ENCODE measurements at regions not wholly inside any gene's neighbourhood (a gene's known extent, or its start where the extent isn't known, plus 50 kb on each side); places are given as distances from the start of the nearest gene placed in this dataset.

DNA sequence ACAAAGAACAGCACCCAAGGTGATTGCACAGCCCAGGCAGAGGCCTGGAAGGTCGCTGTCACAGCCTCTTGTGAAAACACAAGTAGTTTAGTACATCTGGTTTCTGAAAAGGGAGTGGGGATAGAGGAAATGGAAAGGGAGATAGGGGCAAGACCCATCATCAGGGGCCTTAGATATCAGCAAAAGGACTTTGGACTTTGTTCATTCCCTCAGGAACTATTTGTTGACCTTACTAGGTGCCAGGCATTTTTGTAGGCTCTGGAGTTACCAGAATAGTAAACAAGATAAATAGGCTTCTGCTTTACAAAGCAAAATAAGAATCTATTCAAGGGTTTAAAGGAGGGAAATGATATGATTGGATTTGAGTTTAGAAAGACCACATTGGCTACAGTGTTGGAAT is 199.4 kb upstream of the CDKN3 start:
- ChIA-PET CTCF (no interaction called here), POLR2A (no interaction called here)

DNA sequence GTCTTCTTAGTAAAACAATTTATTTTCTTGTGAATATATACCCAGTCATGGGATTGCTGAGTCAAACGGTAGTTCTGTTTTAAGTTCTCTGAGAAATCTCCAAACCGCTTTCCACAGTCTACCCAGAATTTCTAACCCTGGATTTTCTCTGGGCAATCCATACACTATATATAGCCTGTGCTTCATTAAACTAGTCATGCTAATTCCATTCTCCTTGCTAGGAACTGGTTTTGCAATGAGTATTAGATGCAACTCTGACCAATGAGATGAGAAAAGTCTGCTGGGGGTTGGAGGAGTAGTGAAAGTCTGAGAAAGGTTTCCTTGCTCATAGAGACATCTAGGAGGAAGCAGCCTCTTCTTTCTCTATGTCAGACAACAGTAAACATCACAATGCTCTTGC is 196.1 kb upstream of the CDKN3 start:
- CTCF ChIA-PET, result no interaction called here

DNA sequence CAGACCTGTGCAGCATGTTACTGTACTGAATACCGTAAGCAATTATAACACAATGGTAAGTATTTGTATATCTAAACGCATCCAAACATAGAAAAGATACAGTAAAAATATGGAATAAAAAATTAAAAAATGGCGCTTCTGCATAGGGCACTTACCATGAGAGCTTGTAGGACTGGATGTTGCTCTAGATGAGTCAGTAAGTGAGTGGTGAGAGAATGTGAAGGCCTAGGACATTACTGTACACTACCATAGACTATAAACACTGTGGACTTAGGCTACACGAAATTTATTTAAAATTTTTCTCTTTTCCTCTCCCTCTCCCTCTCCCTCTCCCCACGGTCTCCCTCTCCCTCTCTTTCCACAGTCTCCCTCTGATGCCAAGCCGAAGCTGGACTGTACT is 194.5 kb upstream of the CDKN3 start:
- POLR2A ChIA-PET, result no interaction called here
- CTCF ChIA-PET, result no interaction called here

More for the DNA sequence above, 196.1 kb upstream of the CDKN3 start:
- POLR2A ChIA-PET, result no interaction called here

DNA sequence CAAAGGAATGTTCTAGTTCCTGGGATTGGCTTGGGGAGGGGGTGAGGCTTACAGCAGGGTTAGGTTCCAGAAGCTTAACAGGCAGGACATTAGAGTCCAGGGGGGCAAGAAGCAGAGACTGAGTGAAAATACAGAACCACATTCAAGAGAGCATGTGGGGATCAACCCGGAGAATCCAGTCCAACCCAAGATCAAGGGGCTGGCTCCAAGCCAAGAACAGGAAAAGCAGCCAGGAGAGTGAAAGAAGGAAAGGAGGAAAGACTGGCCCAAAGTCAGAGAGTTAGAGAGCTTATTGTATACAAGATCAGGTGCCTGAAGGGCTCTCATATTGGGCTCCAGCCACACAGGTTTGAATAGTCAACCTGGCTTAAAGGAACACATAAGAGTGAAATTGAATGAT is 190.3 kb upstream of the CDKN3 start:
- POLR2A ChIA-PET, result no interaction called here
- CTCF ChIA-PET, result no interaction called here

DNA sequence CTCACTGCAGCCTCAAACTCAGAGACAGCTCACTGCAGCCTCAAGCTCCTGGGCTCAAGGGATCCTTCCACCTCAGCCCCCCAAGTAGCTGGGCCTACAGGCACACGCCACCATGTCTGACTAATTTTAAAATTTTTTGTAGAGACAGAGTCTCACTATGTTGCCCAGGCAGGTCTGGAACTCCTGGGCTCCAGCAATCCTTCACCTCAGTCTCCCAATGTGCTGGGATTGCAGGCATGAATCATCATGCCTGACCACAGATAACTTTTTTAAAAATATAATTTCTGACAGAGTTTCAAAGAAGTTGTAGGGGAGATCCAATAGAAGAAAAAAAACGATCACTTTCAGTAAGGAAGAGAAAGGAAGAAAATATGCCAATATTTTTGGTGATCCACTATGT is 189.7 kb upstream of the CDKN3 start:
- CTCF ChIA-PET, result no interaction called here
- POLR2A ChIA-PET, result no interaction called here

DNA sequence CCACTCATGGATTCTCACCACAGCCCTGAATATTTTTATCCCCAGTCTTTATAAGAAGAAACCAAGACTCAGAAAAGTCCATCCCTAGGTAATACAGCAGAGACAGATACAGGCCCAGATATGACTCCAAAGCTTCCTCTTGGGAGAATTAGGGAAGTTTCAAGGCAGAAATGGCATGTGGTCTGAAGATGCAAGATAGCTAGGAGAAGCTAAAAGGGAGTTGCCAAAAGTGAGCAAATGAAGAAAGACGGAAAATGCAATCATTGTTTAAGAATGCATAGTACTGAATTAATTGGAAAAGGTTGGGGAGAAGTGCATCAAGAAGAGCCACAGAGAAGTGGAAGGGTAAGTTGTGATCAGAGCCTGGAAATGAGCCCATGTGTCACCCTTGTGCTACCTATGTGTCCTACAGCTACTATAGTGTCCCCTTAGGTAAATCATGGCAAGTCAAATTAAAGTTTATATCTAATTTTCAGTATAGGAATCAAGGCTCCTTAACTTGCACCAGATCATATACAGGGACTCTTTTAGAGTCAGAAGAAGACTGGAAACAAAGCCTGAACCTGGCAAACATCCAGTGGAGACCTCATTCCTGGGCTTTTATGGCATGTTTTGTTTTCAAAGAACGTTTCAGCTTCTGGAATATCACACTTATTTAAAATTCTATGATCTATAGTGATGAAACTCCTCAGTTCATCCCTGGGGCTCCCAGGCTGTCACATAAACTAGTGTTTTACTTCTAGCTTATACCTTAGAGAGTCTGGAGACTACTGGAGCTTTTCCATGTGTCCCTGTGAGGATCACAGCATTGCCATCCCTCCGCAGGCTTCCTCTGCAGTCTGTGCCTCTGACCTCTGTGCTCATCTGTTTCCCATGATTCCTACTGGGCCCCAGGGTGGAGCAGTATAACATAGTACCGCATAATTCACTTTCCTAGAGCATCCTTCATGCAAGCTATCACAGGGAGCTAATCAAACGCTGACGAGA is 189.0 kb upstream of the CDKN3 start:
- ChIA-PET CTCF (interaction anchor here (0.6 kb wide), 1 partner anchor 12 kb away, joined by 3 read pairs; no protein-coding TSS in a partner anchor), POLR2A (no interaction called here)

DNA sequence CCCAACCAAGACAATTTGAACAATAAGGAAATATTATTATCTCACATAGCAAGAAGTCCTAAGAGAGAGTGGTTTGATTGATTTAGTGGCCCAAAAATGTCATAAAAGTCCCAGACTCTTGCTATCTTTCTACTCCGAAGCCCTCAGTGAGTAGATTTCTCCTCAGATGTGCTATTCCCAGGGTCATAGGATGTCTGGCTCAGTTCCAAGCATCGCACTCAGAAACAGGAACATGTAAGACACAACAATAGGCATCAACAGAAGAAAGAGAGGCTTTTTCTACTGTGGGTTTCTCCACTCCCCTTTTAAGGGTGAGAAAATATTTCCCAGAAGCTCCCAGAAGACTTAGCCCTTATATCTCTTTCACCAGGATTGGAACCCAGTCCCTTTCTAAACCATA is 188.1 kb upstream of the CDKN3 start:
- POLR2A ChIA-PET, result no interaction called here
- CTCF ChIA-PET, result no interaction called here

DNA sequence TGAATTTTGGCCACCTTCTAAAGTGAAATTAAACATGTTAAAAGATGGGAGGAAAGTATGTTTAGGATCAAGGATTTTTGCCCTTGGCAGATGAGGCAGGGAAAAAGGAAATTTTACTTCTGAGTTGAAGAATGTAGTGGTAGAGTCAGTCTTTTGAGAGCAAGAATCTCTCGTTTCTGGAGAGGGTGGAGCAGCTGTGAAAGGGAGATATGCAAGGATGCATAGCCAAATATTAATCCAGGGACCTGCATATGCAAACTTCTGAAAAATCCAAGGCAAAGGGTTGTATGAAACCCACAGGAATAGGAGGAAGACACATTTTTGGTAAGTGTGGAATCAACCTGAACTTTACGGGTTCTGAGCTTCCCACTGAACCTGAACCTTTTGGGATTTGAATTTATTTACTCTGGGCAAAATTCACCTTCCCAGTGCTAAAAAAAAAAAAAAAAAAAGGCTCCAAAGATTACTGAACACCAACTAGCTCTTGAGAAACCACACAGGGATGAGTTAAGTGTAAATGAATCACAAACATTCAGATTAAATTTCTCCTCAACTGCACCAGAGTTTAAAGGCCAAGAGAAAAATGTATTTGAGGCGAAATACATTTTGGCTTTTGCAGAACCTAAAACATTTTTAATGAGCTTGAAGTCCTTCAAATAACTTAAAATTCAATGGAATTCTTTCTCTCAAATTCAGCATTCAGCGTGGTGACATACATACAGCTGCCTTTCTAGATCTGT is 187.1 kb upstream of the CDKN3 start:
- ChIA-PET CTCF (no interaction called here), POLR2A (no interaction called here)

DNA sequence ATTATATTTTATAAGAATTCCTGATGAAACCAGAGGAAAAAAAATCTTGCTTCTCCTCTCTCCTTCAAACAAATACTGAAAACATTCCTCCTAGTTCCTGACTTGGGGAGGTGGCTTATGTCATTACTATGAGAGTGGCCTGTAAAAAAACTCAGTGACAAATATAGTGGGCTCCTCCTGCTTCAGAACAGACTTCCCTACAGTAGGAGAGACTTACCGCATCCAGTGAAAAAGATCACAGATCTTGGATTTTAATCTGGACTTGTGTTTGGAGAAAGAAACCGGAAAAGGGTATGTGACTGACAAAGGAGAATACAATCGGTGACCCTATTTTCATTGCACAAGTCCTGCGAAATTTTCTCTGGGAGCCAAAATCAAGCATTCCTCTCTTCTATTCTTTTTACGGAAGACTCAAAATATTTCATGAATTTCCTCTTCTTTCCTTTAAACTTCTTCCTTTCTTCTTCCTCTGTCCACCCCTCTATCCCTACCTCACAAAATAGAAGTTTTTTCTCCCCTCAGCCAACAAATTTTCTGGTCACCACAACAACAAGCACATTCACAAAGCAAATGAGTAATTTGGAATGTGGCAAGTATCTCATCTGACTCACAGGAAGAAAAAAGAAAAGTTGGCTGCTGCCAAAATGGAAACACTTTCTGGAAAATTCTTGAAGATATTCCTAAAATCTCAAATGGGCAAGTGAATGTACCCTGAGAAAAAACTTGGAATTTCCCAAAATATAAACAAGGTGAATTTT is 185.1 kb upstream of the CDKN3 start:
- ChIA-PET POLR2A (no interaction called here), CTCF (no interaction called here)

DNA sequence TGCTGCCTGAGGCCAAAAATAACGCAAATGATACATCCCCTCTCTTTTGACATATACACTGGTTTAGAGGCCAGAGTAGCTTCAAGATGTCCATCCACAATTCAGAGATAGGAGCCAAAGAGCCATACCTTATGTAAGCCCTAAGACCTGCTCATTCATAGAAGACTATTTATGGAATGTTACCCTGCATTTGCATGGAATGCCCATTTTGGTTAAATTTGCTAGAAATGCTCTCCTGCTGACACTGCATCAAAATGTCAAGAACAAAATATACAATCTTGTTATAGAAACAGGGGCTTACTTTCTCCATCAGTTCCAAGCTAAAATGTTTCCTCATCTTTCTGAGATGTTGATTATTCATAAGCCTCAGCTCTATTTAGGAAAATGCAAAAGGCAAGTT is 183.3 kb upstream of the CDKN3 start:
- CTCF ChIA-PET, result no interaction called here

DNA sequence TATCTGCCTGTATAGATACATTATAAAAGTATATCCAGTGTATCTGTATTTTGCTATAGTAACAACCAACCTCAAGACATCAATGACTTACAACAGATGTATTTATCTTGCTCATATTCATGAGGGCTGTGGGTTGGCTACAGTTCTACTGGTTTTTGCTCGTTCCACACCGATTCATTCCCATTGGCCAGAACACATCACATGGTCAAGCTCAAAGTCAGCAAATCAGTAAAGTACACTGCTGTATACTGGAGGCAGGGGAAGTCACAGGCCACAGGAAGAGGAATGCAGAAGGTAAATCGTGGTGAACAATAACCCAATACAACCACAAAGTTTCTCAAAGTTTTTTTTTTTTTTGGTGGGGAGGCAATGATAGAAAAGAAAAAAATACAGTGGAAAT is 180.0 kb upstream of the CDKN3 start:
- CTCF ChIA-PET, result no interaction called here
- POLR2A ChIA-PET, result no interaction called here

More for the DNA sequence above, 183.3 kb upstream of the CDKN3 start:
- POLR2A ChIA-PET, result no interaction called here

DNA sequence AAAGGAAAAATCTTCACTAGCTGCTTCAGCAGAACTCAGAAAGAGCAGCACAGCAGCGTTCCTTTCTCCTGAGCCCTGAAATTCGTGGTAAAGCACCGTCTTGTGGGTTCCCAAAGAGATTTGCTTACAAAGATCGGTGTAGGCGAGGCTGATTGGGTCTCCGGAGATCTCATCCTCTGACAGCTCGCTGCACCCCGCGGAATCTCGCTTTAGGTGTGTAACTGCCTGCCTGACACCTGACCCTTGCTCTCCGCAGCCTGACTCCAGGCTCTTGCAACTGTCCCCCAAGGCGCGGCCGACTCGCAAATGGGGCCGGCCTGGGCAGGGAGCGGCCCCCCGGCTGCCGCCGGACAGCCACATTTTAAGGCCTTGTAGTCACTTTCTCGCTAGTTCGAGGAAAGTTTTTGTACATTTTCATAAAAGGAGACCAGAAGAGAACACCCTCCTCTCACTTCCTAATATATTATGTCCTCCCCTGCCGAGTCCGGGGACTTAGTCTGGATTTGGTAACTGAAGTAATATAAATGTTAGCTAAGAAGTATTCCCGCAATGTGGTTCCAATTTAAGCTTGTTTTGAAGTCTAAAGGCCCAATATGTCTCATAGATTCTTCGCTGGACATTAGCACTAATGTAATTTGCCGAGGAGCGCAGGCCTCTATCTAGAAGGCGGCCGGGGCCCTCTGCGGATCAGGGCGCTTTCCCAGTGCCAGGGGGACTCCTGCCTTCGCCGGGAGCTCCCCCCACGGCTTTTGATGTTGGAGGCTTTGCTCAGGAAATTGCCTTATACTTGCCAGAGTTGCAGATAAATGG is 177.3 kb upstream of the CDKN3 start:
- ChIA-PET POLR2A (no interaction called here), CTCF (no interaction called here)

DNA sequence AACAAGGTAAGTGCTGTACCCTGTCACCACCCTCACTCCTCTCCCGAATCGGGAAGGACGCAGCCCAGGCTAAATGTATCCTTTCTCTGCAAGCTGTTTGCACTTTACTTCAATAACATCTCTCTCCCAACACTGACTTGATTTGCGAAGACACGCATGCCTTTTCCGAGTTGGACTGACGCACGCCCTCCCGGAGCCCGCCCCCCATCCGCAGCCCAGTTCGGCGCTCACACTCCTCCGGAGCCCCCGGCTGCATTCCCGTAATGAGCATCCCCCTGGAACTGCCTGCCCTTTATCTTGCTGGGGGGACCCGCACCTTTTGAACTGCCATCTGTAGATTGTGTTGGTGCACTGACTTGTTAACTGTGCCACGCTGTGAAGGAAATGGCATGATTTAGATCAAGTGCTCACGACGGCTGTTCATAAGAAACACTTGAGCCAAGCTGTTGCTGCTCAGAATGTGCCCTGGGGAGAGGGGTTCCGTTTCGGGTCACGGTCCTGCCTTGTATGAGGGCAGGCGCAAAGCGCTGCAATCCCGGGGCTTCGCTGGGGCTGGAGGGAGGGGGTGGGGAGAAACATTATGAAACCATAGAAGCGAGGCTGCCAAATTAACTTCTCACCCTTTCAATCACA is 176.6 kb upstream of the CDKN3 start:
- ChIA-PET POLR2A (no interaction called here), CTCF (interaction anchor here (0.6 kb wide), 1 partner anchor 1210 kb away, joined by 3 read pairs; no protein-coding TSS in a partner anchor)

DNA sequence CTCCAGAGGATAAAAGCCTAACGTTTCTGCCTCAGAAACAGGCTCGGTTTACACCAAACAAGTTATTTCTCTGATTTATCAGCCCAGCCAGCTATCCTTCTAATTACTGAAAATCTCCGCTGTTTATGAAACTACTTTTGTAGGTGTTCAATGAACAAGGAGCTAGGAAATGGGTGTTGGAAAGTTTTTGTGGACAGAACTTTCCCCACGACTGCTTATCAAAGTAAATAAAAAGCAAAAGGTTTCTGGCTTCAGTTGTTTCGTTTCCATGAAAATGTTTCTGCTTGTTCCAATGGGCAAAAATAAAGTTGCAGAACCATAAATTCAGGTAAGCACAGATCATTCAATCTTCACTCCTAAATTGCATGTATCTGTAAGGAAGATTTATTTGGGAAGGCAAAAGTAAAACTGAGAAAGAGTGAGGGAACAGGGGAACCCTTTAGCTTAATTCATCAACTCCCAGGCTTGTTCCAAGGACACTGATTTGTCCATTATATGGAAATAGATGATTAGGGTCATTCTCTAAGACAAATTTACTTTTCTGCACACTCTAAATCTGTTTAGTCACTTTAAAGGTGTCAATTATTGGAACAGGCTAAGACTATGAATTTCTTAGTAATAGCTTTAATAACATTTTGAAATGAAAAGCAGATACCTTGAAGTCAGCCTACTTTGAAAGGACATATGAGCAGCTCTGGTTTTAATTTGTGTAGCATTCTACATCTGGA is 175.9 kb upstream of the CDKN3 start:
- CTCF ChIA-PET, result interaction anchor here (0.6 kb wide), 1 partner anchor 1210 kb away, joined by 3 read pairs; no protein-coding TSS in a partner anchor
- POLR2A ChIA-PET, result no interaction called here

DNA sequence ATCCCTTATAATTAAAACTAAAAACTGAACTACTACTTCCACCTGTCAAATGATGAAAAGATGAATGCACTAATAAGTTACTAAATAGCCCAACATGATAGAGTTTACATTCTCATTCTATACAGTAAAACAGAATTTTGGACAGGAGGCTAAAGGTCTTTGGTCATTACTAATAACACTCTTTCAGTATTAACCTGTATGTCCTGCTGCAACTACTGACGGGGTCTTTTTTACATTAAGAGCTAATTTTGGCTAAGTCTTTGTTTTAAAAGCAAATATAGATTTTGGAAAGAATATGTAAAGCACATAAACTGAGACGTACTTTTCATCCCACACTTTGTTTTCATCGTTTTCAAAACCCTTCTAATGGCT is 175.4 kb upstream of the CDKN3 start:
- ChIA-PET POLR2A (no interaction called here), CTCF (no interaction called here)

DNA sequence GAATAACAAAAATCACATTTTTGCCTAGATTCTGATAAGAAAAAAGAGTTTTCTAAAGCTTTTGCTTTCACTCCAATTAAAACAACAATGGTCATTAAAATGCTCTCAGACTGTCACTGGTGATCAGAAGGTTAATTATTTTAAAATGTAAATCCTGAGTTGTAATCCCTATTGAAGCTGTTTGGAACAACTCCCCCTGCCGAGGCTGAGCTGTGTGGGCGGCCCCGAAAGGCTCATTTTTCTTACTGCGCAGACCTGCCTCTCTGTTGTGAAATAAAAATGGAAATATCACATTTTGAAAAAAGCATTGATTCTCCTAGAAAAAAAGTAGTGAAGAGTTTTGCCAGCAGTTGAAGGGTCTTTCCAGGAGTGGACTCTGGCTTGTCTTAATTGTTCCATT is 174.8 kb upstream of the CDKN3 start:
- ChIA-PET CTCF (no interaction called here), POLR2A (no interaction called here)

DNA sequence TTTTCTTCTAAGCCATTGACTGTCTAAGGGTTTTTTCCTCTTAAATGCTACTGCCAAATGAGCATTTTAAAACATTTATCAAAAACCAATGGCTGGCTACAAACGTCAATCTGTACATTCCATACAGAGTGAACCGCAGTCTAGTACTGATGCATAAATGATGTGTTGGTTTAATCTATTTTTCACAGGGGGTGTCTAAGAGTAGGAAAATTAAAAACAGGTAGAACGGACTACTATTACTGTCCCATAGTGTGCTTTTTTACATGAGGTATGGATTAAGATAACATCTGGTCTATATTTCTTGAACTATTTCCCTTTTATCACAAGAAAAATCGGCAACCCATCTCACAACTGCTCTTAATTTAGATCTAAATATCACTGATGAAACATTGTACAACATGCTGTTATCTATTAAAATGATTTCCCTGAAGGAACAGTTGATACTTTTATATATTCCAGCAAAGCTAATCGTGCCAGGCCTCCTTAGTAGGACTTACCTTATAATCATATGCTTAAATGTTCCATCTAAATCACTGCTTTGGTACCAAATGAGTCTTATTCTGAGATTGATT is 172.9 kb upstream of the CDKN3 start:
- CTCF ChIA-PET, result no interaction called here

DNA sequence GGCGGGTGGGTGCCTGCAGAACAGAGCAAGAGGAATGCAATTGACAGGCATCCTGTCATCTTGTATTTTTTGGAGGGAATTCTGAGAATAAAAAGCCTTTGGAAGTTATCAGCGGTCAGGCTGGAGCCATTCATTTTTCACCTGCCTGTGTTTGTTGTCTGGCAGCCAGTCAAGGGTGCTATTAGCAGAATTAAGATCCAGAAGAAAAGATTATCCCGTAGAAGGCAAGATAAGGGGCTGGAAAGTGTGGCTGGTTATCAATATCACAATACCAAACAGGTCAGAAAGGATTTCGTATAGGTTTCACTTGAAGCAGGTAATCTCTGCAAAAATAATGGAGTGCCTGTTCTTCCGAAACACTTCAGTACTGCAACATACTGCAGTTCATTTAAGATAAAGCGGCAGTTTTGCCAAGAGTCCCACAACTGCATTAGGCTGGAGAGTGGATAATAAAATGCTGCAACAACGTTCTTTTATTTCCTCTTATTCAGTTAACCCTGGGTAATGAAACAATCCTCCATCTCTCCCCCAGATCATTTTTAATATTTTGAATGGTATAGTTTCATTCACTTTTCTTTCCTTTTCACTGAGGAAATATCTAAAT is 171.2 kb upstream of the CDKN3 start:
- CTCF ChIA-PET, result no interaction called here
- POLR2A ChIA-PET, result no interaction called here

More for the DNA sequence above, 172.9 kb upstream of the CDKN3 start:
- POLR2A ChIA-PET, result no interaction called here

Data from activated CD8-positive, alpha-beta memory T cell treated with anti-CD3 and anti-CD28 coated beads for 36 hours (primary cell).